GM18499 (cell line): ENCODE measurements at regions not wholly inside any gene's neighbourhood (a gene's known extent, or its start where the extent isn't known, plus 50 kb on each side); places are given as distances from the start of the nearest gene placed in this dataset.
"Not testable (repeated sequence)": the region's sequence is repeated elsewhere in the genome, so short reads cannot be mapped to it uniquely, and the experiment has no call there.

ENCODE experiments used
- ATAC-seq: cut with Tn5 transposase; IDR thresholded peaks from one replicate; pipeline ENCODE4 v1.9.1; 2021; ENCODE audit warnings: moderate number of reproducible peaks; ENCODE audit not compliant: insufficient read depth, unreplicated experiment

GRCh38 chr4:53699310-53699709 lies 108.0 kb upstream of the LNX1 start:
- not testable (repeated sequence) for ATAC-seq

GRCh38 chr4:53697016-53697685 lies 105.9 kb upstream of the LNX1 start:
- no peak for ATAC-seq

- peak; percentile 71 for ATAC-seq
These were observed 104.5 kb upstream of the LNX1 start for GRCh38 chr4:53695540-53696463.

- ATAC-seq, result no peak
These were observed 103.4 kb upstream of the LNX1 start for GRCh38 chr4:53694666-53695065.

GRCh38 chr4:53693909-53694308 lies 102.6 kb upstream of the LNX1 start:
- no peak for ATAC-seq

GRCh38 chr4:53693408-53693807 lies 102.1 kb upstream of the LNX1 start:
- no peak for ATAC-seq

- peak; percentile 95 for ATAC-seq
These were observed 97.0 kb upstream of the LNX1 start for GRCh38 chr4:53688186-53688790.

- no peak for ATAC-seq
These were observed 95.2 kb upstream of the LNX1 start for GRCh38 chr4:53686521-53686920.

- ATAC-seq, result no peak
These were observed 93.1 kb upstream of the LNX1 start for GRCh38 chr4:53684136-53685130.

GRCh38 chr4:53682908-53683307 lies 91.6 kb upstream of the LNX1 start:
- ATAC-seq, result no peak

- no peak for ATAC-seq
These were observed 90.9 kb upstream of the LNX1 start for GRCh38 chr4:53682196-53682595.

GRCh38 chr4:53680598-53680997 lies 89.3 kb upstream of the LNX1 start:
- ATAC-seq, result no peak

GRCh38 chr4:53680168-53680567 lies 88.9 kb upstream of the LNX1 start:
- no peak for ATAC-seq

GRCh38 chr4:53676402-53676871 lies 85.2 kb upstream of the LNX1 start:
- ATAC-seq, result no peak

GRCh38 chr4:53674903-53675302 lies 83.6 kb upstream of the LNX1 start:
- no peak for ATAC-seq

- ATAC-seq, result no peak
These were observed 81.6 kb upstream of the LNX1 start for GRCh38 chr4:53672873-53673272.

GRCh38 chr4:53671757-53672156 lies 80.5 kb upstream of the LNX1 start:
- ATAC-seq, result no peak

- ATAC-seq, result no peak
These were observed 68.5 kb upstream of the LNX1 start for GRCh38 chr4:53659737-53660136.

GRCh38 chr4:53659112-53659511 lies 67.8 kb upstream of the LNX1 start:
- no peak for ATAC-seq

- no peak for ATAC-seq
These were observed 66.7 kb upstream of the LNX1 start for GRCh38 chr4:53658029-53658428.
